GM18909 (cell line): ENCODE measurements at regions not wholly inside any gene's neighbourhood (a gene's known extent, or its start where the extent isn't known, plus 50 kb on each side); places are given as distances from the start of the nearest gene placed in this dataset.

Experiments used
- ATAC-seq: cut with Tn5 transposase; IDR thresholded peaks from one replicate; pipeline ENCODE4 v1.9.1; 2021; ENCODE audit warnings: mild to moderate bottlenecking; ENCODE audit not compliant: unreplicated experiment, poor library complexity

GRCh38 chr10:88023676-88024075, 160.3 kb downstream of the PTEN start:
- ATAC-seq, result no peak

DNA sequence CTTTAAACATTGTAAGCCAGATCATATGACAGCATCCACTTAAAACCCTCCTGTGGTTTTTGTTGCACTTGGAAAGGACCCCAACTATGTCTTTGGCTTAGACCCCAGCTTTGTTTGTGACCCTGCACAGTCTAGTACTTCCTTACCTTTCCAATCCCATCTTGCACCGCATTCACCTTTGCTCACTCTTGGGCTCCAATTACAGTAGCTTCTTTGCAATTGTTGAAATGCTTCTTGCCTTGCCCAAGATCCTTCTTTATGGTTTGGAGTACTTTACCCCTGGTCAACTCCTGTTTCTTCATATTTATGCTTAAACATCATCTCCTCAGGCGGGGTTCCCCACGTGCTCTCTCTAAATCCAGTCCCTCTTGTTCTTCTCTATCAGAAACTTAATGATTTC, 162.6 kb downstream of the PTEN start:
- no peak for ATAC-seq

DNA sequence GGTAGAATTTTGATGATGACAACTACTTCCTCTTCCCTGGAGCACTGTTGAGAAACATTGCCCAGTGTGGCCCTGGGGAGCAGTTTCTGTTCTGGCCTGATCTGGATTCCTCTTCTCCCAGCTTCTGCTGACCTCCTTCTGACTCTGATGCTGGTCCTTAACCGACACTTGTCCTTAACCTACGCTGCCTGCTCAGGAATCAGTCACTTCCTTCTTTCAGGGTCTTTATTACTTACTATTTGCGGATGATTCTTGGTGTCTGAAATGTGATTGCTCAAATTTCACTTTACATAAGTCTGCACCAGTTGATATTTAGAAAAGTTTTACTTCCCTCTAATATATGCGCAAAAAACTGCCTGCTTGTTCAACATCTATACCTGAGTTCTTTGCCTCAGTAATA, 164.1 kb downstream of the PTEN start:
- no peak for ATAC-seq

DNA sequence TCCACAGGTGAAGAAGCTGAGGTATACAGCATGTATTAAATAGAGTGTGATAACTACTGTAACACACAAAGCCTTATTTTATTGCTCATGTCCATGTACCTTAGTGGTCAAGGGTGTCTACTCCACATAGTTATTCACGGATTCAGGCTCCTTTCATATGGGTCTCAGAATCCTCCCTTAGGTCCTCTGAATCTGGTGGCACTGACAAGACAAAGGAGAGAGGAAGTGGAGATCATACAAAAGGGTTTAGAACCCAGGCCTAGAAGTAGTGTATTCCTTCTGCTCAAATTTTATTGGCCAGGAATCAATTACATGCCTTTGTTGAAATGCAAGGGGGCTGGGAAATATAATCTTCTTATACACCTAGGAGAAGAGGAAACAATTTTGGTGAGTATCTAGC, 164.6 kb downstream of the PTEN start:
- no peak for ATAC-seq

GRCh38 chr10:88028654-88029053, 165.2 kb downstream of the PTEN start:
- ATAC-seq, result no peak

- no peak for ATAC-seq
Observed at GRCh38 chr10:88032566-88032965, 169.1 kb downstream of the PTEN start.

GRCh38 chr10:88033385-88033784, 170.0 kb downstream of the PTEN start:
- no peak for ATAC-seq

DNA sequence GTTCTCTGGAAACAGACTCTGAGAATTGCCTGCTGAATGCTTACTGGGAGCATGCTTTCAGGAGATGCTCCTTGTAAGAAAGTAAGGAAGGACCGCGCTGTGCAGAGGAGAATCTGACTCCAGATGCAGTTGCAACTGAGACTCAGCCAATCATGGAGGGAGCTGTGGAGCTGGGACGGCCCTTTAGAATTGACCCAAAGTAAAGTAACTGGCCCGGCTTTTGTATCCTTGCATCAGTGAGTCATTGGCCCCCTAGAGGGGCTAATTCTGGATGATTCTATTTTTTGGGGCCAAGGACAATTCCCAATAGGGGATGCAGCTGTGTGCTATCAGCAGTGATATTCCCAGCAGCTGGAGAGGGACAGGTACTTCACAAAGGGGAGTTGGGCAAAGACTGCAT, 170.4 kb downstream of the PTEN start:
- no peak for ATAC-seq

GRCh38 chr10:88036126-88036525, 172.7 kb downstream of the PTEN start:
- ATAC-seq, result no peak

DNA sequence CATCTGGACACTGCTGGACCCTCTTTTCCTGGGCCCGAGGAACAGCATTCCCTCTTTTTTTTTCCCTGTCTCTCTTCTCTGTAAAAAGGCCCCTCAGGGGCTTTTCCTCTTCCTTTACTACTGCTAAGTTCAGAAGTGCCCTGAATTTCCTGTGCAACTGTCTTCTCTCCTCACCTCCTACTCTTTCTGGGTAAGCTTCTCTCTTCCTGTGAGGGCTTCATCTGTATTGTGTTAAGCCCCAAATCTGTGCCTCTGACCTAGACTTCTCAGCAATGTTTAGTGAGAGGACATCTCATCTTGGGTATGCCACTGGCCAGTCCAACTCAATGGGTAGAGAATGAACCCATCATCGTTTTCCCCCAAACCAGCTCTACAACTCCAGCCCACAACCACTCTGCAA, 174.2 kb downstream of the PTEN start:
- ATAC-seq, result no peak

GRCh38 chr10:88038268-88038667, 174.8 kb downstream of the PTEN start:
- no peak for ATAC-seq

DNA sequence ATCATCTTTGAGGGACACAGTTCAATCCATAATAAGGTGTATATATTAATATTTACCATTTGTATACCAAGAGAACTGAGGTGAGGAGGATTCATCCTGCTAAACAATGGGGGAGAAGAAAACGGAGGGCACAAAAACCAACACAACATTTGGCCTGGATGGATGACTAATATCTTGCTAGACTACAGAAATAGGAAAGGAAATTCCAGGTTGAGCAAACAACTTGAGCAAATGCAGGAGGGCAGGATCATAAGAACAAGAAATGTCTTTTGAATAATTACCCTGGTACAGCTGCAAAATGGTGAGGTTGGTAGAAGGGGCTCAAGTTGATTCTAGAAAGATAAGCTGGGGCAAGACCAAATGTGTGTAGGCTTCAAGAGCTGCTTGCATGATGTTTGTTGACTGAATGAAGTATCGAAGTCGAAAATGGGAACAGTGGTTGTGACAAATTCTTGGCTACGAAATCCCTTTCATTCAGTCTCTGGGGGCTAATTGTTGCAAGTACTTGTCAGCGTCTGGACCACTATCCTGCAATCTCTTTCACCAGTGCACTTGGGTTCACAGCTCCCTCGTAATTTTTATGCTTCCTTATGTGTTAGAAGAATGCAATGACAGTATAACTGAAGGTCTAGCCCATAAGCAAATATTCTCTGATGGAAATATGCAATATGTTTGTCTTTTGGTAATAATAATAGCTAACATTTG, 176.2 kb downstream of the PTEN start:
- no peak for ATAC-seq

GRCh38 chr10:88041243-88042159, 178.1 kb downstream of the PTEN start:
- no peak for ATAC-seq

GRCh38 chr10:88042160-88043100, 179.0 kb downstream of the PTEN start:
- no peak for ATAC-seq

GRCh38 chr10:88045096-88045495, 181.7 kb downstream of the PTEN start:
- no peak for ATAC-seq

DNA sequence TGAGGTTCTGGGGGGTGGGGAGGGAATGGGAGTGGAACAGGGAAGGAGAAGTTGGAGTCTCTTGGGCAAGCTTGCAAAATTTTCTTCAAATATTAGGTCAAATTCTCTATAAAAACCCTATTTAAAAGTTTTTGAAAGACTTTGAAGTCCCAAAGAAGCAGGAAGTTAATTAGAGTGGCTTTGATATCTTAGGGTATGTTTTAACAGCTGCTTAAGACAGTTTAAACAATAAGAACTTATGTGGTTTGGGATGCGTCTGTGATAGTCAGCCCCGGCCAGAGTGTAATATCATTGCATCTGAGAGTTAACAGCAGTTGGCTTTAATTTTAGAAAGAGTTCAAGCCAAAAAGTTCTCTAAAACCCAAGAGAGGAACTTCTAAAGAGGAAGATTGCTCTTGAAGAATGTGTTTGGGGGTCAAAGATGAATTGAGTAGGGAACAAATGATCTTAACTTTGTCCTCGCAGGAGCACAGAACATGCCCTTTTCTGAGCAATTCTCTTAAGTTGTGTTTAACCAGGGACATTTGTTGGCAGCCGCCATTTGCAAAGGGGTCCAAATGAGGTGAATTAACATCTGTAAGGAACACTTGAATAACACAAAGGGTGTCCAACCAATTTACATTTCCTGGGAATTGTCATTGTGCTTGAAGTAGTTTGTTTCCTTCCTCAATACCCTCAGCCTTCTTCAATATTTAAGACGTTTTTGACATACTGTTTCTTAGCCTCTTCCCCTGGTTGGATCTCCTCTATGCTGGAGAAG, 182.4 kb downstream of the PTEN start:
- ATAC-seq, result no peak

DNA sequence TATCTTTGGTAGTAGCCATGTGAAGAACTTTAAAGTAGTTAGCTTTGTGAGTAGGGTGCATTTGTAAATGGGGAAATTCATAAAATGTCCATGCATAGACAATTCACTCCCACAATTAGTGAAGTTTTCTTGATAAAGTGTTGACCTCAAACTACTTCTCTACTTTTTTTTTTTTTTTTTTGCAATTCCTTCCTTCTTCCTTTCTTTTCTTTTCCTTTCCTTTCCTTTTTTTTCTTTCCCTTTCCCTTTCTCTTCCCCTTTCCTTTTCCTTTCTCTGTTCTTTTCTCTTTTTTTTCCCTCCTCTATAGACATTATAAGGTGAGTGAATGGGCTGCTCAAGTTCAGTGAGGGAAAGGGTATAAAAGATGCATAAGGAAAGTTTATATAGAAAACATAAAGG, 184.2 kb downstream of the PTEN start:
- no peak for ATAC-seq

GRCh38 chr10:88048312-88048711, 184.9 kb downstream of the PTEN start:
- ATAC-seq, result no peak

DNA sequence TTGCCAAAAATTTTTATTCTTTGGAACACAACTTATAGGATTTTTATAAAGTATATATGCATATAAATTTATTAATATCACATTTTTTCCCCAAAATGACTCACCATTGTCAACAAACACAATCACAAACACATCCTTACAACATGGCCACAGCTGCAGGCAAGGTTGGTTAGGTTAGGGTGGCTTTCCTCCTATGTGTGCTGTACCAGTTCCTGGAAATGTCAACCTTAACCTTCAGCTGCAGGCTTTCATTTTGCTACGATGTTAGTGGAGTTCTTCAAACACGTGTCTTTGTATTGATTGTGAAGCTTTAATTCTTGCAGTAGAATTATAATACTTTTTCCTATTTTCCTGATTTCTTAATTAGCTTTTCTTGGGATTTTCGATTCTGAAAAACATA, 185.8 kb downstream of the PTEN start:
- ATAC-seq, result no peak

DNA sequence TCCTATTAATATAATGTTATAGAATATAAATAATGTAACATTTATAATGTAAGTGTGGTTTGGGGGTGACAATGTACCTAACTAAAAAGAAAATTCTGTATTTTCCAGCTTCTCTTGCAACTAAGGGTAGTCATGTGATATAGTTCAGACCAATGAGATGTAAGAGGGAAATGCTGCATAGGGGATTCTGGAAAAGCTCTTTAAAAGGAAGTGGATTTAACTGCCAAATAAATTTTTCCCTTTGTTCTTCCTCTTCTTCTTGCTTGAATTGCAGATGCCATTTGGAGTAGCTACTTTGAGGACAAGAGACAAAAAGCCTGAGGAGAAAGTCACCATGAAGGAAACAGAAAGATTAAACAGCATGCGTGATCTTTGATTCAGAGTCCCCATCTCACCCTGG, 194.3 kb downstream of the PTEN start:
- ATAC-seq, result no peak
